Coronary artery (tissue), 2 donors: ENCODE measurements at regions not wholly inside any gene's neighbourhood (a gene's known extent, or its start where the extent isn't known, plus 50 kb on each side); places are given as distances from the start of the nearest gene placed in this dataset.
"Not testable (repeated sequence)": the region's sequence is repeated elsewhere in the genome, so short reads cannot be mapped to it uniquely, and the experiment has no call there.

Experiments used
- DNase-seq: peaks from one replicate; pipeline ENCODE4 v3.0.0-alpha.2; 2017; ENCODE audit warnings: low spot score
- H3K27ac ChIP-seq, 2 donors: fragments of 200-600 bp; sonication (generic); one replicate each; pipeline ENCODE4 v1.5.1; 2016 to 2019
- H3K4me3 ChIP-seq: fragments of 200-600 bp; sonication (generic); 2 replicates; pipeline ENCODE4 v1.5.1; 2016; ENCODE audit warnings: mild to moderate bottlenecking, moderate library complexity
- CTCF ChIP-seq: fragments of 200-600 bp; sonication (generic); IDR thresholded peaks from one replicate; pipeline ENCODE4 v1.5.1; 2019; ENCODE audit warnings: antibody characterized with exemption

GRCh38 chr7:4519819-4520520 lies 162.1 kb upstream of the FOXK1 start:
- no peak for TF ChIP-seq CTCF
- Histone ChIP-seq H3K27ac (no peak overlapping the region), H3K4me3 (no peak overlapping the region)
- no peak for DNase-seq

- no peak overlapping the region for H3K4me3 ChIP-seq
- H3K27ac ChIP-seq = no peak overlapping the region
- DNase-seq = no peak
- no peak for TF ChIP-seq CTCF
Observed at GRCh38 chr7:4523219-4523618, 158.9 kb upstream of the FOXK1 start.

- Histone ChIP-seq H3K4me3 (no peak overlapping the region), H3K27ac (no peak overlapping the region)
- DNase-seq = no peak
- no peak for TF ChIP-seq CTCF
Observed at GRCh38 chr7:4523873-4524272, 158.2 kb upstream of the FOXK1 start.

GRCh38 chr7:4525884-4526283 lies 156.2 kb upstream of the FOXK1 start:
- Histone ChIP-seq H3K4me3 (no peak overlapping the region), H3K27ac (no peak overlapping the region)
- TF ChIP-seq CTCF = no peak
- DNase-seq = no peak

- no peak for TF ChIP-seq CTCF
- no peak overlapping the region for H3K4me3 ChIP-seq
- no peak for DNase-seq
- H3K27ac ChIP-seq = no peak overlapping the region
Observed at GRCh38 chr7:4527988-4528636, 154.0 kb upstream of the FOXK1 start.

GRCh38 chr7:4531236-4531635 lies 150.9 kb upstream of the FOXK1 start:
- H3K27ac ChIP-seq = no peak overlapping the region
- no peak for TF ChIP-seq CTCF
- H3K4me3 ChIP-seq = no peak overlapping the region
- no peak for DNase-seq

GRCh38 chr7:4533339-4533738 lies 148.8 kb upstream of the FOXK1 start:
- not testable (repeated sequence) for DNase-seq, H3K27ac ChIP-seq, H3K4me3 ChIP-seq
